Fibroblast of the aortic adventitia (primary cell): ENCODE measurements at regions not wholly inside any gene's neighbourhood (a gene's known extent, or its start where the extent isn't known, plus 50 kb on each side); places are given as distances from the start of the nearest gene placed in this dataset.
A peak's percentile ranks its signal among the peaks of the same experiment; 100 is the strongest.

Source experiments
- DNase-seq: peaks from one replicate; pipeline ENCODE4 v3.0.0-alpha.2; 2010; ENCODE audit warnings: low read depth
- H3K4me3 ChIP-seq: 2 replicates; pipeline ENCODE4 v1.5.1; 2011; ENCODE audit warnings: low read depth, mild to moderate bottlenecking, control low read depth, low read length, moderate library complexity
- TF ChIP-seq, protein P1 (sequence below): IDR thresholded peaks from 2 replicates; pipeline ENCODE4 v1.5.1; 2011; ENCODE audit warnings: mild to moderate bottlenecking, low read length, control low read depth, inconsistent platforms; ENCODE audit not compliant: insufficient read depth

DNA sequence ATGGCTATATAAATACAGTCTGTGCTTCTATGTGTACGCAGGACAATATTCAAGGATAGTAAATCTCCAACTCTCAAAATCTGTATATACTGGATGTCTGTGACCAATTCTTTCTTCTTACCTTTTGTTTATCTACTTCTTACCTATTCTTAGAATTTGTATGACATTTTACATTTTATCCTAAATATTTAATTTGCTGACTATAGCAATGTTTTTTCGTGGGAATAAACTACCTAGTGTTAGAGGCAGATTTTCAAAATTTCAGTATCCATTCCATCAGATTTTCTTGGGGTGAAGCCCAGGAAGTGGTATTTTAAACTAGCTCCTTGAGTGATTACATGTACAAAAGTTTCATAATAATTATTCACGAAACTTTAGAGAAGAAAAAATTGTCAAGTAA lies 334.5 kb upstream of the BCHE start:
- H3K4me3 ChIP-seq: no peak overlapping the region
- no peak for DNase-seq
- TF ChIP-seq, protein P1, sequence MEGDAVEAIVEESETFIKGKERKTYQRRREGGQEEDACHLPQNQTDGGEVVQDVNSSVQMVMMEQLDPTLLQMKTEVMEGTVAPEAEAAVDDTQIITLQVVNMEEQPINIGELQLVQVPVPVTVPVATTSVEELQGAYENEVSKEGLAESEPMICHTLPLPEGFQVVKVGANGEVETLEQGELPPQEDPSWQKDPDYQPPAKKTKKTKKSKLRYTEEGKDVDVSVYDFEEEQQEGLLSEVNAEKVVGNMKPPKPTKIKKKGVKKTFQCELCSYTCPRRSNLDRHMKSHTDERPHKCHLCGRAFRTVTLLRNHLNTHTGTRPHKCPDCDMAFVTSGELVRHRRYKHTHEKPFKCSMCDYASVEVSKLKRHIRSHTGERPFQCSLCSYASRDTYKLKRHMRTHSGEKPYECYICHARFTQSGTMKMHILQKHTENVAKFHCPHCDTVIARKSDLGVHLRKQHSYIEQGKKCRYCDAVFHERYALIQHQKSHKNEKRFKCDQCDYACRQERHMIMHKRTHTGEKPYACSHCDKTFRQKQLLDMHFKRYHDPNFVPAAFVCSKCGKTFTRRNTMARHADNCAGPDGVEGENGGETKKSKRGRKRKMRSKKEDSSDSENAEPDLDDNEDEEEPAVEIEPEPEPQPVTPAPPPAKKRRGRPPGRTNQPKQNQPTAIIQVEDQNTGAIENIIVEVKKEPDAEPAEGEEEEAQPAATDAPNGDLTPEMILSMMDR: no peak

DNA sequence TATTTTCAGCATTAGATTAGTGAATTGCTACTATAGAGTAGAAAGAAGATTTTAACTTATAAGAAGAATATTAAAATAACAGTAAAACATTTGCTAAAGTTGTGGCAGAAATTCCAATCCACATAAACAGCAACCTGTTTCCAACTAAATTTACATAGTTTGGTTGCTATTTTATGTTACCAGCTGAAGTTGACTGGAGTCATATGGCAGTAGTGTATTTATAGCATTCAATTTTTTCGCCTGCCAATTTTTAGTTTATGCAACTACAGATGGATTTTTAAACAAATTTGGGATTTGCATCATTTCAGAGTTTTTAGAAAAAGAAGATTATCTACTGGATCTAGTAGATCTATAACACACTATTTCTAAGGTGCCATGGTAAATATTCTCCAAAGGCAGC lies 332.5 kb upstream of the BCHE start:
- TF ChIP-seq, protein P1: no peak
- DNase-seq: no peak
- H3K4me3 ChIP-seq: no peak overlapping the region

DNA sequence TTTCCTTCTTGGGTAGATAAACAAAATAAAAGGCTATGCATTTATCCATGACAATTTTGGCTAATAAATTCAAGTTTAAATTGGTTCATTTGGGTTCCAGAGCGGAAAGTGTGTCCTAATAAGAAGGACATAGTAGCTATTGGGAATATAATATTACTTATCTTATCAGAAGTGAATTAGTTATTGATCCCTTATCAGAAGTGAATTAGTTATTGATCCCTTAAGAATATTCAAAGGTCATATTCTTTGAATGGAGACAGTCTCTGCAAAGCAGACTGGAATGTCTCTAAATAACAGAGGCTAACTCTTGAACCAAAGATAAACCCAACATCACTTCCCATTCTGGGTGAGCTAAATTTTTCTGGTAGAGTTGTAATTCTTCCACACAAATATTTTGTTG lies 290.7 kb upstream of the BCHE start:
- no peak for DNase-seq
- TF ChIP-seq, protein P1: no peak
- no peak overlapping the region for H3K4me3 ChIP-seq

DNA sequence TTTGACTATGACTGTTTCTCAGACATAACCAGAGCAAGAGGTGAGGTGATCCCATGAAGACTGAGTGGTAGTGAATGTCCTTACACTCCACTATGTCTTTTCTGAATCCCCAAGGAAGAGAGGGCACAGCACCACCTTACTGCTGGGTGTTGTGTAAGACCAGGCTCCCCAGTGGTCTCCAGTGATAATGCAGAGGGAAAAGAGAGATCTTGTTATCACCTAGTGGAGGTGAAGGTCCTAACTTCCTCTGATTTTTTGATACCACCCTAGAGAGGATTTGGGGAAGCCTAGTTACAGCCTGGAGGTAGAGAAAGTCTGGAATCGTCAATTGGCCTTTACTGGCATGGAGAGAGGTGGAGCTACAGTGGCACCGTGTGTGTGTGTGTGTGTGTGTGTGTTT lies 288.0 kb upstream of the BCHE start:
- no peak for DNase-seq
- TF ChIP-seq, protein P1: no peak
- H3K4me3 ChIP-seq: no peak overlapping the region

DNA sequence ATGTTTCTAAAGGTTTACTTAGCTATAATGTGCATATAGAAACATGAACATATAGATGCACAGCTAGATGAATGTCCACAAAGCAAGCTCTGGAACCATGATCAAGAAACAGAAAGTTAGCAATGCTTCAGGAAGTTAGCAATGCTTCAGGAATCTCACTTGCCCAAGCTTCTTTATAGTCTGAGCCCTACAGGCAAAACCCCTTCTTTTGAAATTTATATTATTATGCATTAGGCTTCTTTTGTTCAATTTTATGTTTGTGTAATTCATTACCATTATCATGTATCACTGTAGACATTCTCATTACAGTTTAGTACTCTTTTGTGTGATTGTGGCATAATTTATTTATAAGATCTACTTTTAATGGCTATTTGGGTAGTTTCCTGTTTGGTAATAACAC lies 286.4 kb upstream of the BCHE start:
- H3K4me3 ChIP-seq: no peak overlapping the region
- TF ChIP-seq, protein P1: no peak
- peak; percentile 2 for DNase-seq

DNA sequence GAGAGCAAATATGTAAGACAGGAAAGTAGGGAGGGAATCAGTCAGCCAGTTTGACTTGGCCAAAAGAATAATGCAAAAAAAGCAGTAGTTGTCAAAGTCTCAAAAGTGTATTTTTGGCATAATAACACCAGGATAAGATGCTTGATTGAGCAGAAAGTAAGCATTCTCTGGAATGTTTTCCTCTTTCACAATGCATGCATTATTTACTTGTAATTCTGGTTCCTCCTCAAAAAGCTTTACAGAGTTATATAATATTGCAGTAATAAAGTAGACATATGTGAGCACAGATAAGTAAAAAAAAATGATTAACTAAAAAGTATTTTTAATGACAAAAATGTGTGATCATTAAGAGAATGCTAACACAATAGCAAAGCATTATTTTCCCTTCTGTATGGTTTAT lies 285.9 kb upstream of the BCHE start:
- TF ChIP-seq, protein P1: no peak
- H3K4me3 ChIP-seq: no peak overlapping the region
- DNase-seq: no peak

DNA sequence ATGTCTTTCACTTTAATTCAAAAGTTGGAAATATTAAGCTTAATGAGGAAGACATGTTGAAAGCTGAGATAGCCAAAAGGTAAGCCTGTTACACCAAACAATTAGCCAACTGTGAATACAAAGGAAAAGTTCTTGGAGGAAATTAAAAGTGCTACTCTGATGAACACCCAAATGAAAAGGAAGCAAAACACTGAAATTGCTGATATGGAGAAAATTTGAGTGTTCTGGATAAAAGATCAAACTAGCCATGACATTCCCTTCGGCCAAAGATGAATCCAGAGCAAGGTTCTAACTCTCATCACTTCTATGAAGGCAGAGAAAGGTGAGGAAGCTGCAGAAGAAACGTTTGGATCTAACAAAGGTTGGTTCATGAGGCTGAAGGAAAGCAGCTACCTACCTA lies 280.8 kb upstream of the BCHE start:
- TF ChIP-seq, protein P1: no peak
- H3K4me3 ChIP-seq: no peak overlapping the region
- DNase-seq: no peak
